WTC11 (cell line): ENCODE measurements at regions not wholly inside any gene's neighbourhood (a gene's known extent, or its start where the extent isn't known, plus 50 kb on each side); places are given as distances from the start of the nearest gene placed in this dataset.

Experiments used
- ATAC-seq: fragments of 200-7000 bp; cut with Tn5 transposase; 2 replicates; pipeline ENCODE4 v1.10.0; 2021; ENCODE audit warnings: mild to moderate bottlenecking, moderate library complexity
- CTCF ChIA-PET: fragments of 300-600 bp; sonication (Branson Sonifier 250); formaldehyde crosslinking; loops from one replicate; lab custom pipeline; 2021; ENCODE audit warnings: antibody characterized with exemption; lab: Charles Lee
- POLR2A ChIA-PET: fragments of 350-600 bp; sonication (Branson Sonifier 250); formaldehyde crosslinking; loops from one replicate; lab custom pipeline; 2021; ENCODE audit warnings: antibody characterized with exemption; lab: Charles Lee
- DNase-seq: peaks from one replicate; pipeline ENCODE4 v3.0.0; 2021; ENCODE audit warnings: low spot score
- H3K27ac Mint-ChIP-seq: 2 replicates; pipeline ENCODE4 v1.8.0; 2021; ENCODE audit warnings: mixed read lengths
- H3K27me3 Mint-ChIP-seq: 2 replicates; pipeline ENCODE4 v1.8.0; 2021; ENCODE audit warnings: low read depth, mild to moderate bottlenecking, moderate library complexity, mixed read lengths
- H3K36me3 Mint-ChIP-seq: 2 replicates; pipeline ENCODE4 v1.8.0; 2021; ENCODE audit warnings: mixed read lengths
- H3K4me1 Mint-ChIP-seq: 2 replicates; pipeline ENCODE4 v1.8.0; 2022; ENCODE audit warnings: mixed read lengths
- H3K4me3 Mint-ChIP-seq: 2 replicates; pipeline ENCODE4 v1.8.0; 2021; ENCODE audit warnings: mild to moderate bottlenecking, moderate library complexity, mixed read lengths
- H3K9me3 Mint-ChIP-seq: 2 replicates; pipeline ENCODE4 v1.8.0; 2021; ENCODE audit warnings: mixed read lengths
- CBFB ChIP-seq: sonication (generic); formaldehyde crosslinking; IDR thresholded peaks from 2 replicates; pipeline ENCODE4 v1.8.1; 2022; ENCODE audit warnings: mild to moderate bottlenecking, low read depth, missing genetic modification reagents
- E2F1 ChIP-seq: sonication (generic); formaldehyde crosslinking; IDR thresholded peaks from 2 replicates; pipeline ENCODE4 v1.8.0; 2022; ENCODE audit warnings: mild to moderate bottlenecking, missing genetic modification reagents
- EMX1 ChIP-seq: fragments of 250-450 bp; sonication (Bioruptor Pico); IDR thresholded peaks from 2 replicates; pipeline ENCODE4 v1.8.0; 2021; ENCODE audit warnings: mild to moderate bottlenecking
- FOXK1 ChIP-seq: sonication (generic); formaldehyde crosslinking; IDR thresholded peaks from 2 replicates; pipeline ENCODE4 v1.8.0; 2022; ENCODE audit warnings: mild to moderate bottlenecking, moderate library complexity, missing genetic modification reagents
- GABPB1 ChIP-seq: sonication (generic); formaldehyde crosslinking; IDR thresholded peaks from 2 replicates; pipeline ENCODE4 v1.8.1; 2023; ENCODE audit warnings: mild to moderate bottlenecking, missing genetic modification reagents
- GTF2I ChIP-seq: fragments of 250-450 bp; sonication (Bioruptor Pico); conservative IDR thresholded peaks from 2 replicates; pipeline ENCODE4 v1.4.0; 2021; ENCODE audit warnings: mild to moderate bottlenecking
- IRF1 ChIP-seq: sonication (generic); formaldehyde crosslinking; IDR thresholded peaks from 2 replicates; pipeline ENCODE4 v1.8.0; 2023; ENCODE audit warnings: missing genetic modification reagents
- MLX ChIP-seq: sonication (generic); formaldehyde crosslinking; IDR thresholded peaks from 2 replicates; pipeline ENCODE4 v1.8.1; 2023; ENCODE audit warnings: mild to moderate bottlenecking, missing genetic modification reagents, moderate library complexity
- NR1H2 ChIP-seq: sonication (generic); formaldehyde crosslinking; IDR thresholded peaks from 2 replicates; pipeline ENCODE4 v1.9.0; 2021; ENCODE audit warnings: mild to moderate bottlenecking, moderate library complexity, missing genetic modification reagents
- PREB ChIP-seq: sonication (generic); formaldehyde crosslinking; IDR thresholded peaks from 2 replicates; pipeline ENCODE4 v1.8.1; 2022; ENCODE audit warnings: mild to moderate bottlenecking, missing genetic modification reagents, moderate library complexity, borderline replicate concordance
- SOX15 ChIP-seq: fragments of 250-450 bp; sonication (Bioruptor Pico); IDR thresholded peaks from 2 replicates; pipeline ENCODE4 v1.9.0; 2021; ENCODE audit warnings: mild to moderate bottlenecking
- TEAD1 ChIP-seq: sonication (generic); formaldehyde crosslinking; IDR thresholded peaks from 2 replicates; pipeline ENCODE4 v1.8.0; 2022; ENCODE audit warnings: mild to moderate bottlenecking, missing genetic modification reagents
- ZNF138 ChIP-seq: sonication (generic); formaldehyde crosslinking; conservative IDR thresholded peaks from 2 replicates; pipeline ENCODE4 v1.8.1; 2022; ENCODE audit warnings: mild to moderate bottlenecking, moderate library complexity, missing genetic modification reagents
- ZNF281 ChIP-seq: sonication (generic); formaldehyde crosslinking; IDR thresholded peaks from 2 replicates; pipeline ENCODE4 v1.8.0; 2023; ENCODE audit warnings: mild to moderate bottlenecking, missing genetic modification reagents
- ZNF317 ChIP-seq: sonication (generic); formaldehyde crosslinking; IDR thresholded peaks from 2 replicates; pipeline ENCODE4 v1.8.1; 2023; ENCODE audit warnings: low read depth, mild to moderate bottlenecking, moderate library complexity, missing genetic modification reagents, borderline replicate concordance
- ZSCAN18 ChIP-seq: fragments of 250-450 bp; sonication (Bioruptor Pico); IDR thresholded peaks from 2 replicates; pipeline ENCODE4 v2.1.2; 2022; ENCODE audit warnings: mild to moderate bottlenecking, moderate library complexity

- POLR2A ChIA-PET = no interaction called here
- H3K27ac Mint-ChIP-seq = no peak overlapping the region
- H3K9me3 Mint-ChIP-seq = peaks cover 3% of the 10 kb centered on the region; the same call in 1 of the 2 replicates
- TF ChIP-seq GABPB1 (CRISPR knock-in tag) = no peak
- TF ChIP-seq CBFB (CRISPR knock-in tag) = no peak
- no peak for TF ChIP-seq E2F1 (CRISPR knock-in tag)
- TF ChIP-seq GTF2I (CRISPR knock-in tag) = no peak
- TF ChIP-seq EMX1 = no peak
- no peak for TF ChIP-seq IRF1 (CRISPR knock-in tag)
- no peak for TF ChIP-seq MLX (CRISPR knock-in tag)
- no peak for TF ChIP-seq PREB
- no peak for TF ChIP-seq ZNF317 (CRISPR knock-in tag)
- no peaks in the 10 kb centered on the region for H3K27me3 Mint-ChIP-seq
- H3K4me3 Mint-ChIP-seq = no peak overlapping the region
- H3K36me3 Mint-ChIP-seq = no peaks in the 10 kb centered on the region
- CTCF ChIA-PET = no interaction called here
- ATAC-seq (no peak), DNase-seq (no peak)
- no peaks in the 10 kb centered on the region for H3K4me1 Mint-ChIP-seq
Measured at GRCh38 chr12:87513536-87514280, 515.5 kb downstream of the C12orf50 start.

- ATAC-seq (no peak), DNase-seq (no peak)
- H3K36me3 Mint-ChIP-seq = no peaks in the 10 kb centered on the region
- H3K27ac Mint-ChIP-seq = no peak overlapping the region
- H3K27me3 Mint-ChIP-seq = no peaks in the 10 kb centered on the region
- no peak overlapping the region for H3K4me3 Mint-ChIP-seq
- TF ChIP-seq NR1H2 (CRISPR knock-in tag) (no peak), TEAD1 (no peak), FOXK1 (no peak)
- H3K4me1 Mint-ChIP-seq = no peaks in the 10 kb centered on the region
- ChIA-PET CTCF (no interaction called here), POLR2A (no interaction called here)
- H3K9me3 Mint-ChIP-seq = peaks cover 8% of the 10 kb centered on the region; the same call in 1 of the 2 replicates
Measured at GRCh38 chr12:87511371-87511770, 517.8 kb downstream of the C12orf50 start.

GRCh38 chr12:87509237-87509820 lies 519.9 kb downstream of the C12orf50 start:
- Mint-ChIP-seq H3K27me3 (no peaks in the 10 kb centered on the region), H3K36me3 (no peaks in the 10 kb centered on the region), H3K27ac (no peak overlapping the region), H3K9me3 (peaks cover 9% of the 10 kb centered on the region; the same call in 1 of the 2 replicates), H3K4me1 (no peaks in the 10 kb centered on the region), H3K4me3 (no peak overlapping the region)
- DNase-seq (no peak), ATAC-seq (no peak)
- ChIA-PET POLR2A (no interaction called here), CTCF (no interaction called here)
- TF ChIP-seq ZNF138 = no peak
- no peak for TF ChIP-seq SOX15 (CRISPR knock-in tag)
- TF ChIP-seq EMX1 = no peak
- no peak for TF ChIP-seq ZNF281 (CRISPR knock-in tag)
- TF ChIP-seq ZSCAN18 = no peak
